ENCODE measurements at regions not wholly inside any gene's neighbourhood (a gene's known extent, or its start where the extent isn't known, plus 50 kb on each side); places are given as distances from the start of the nearest gene placed in this dataset.

- TF ChIP-seq POLR2A (IDR thresholded peaks at IDR 0.05) (no peak), CTCF (IDR thresholded peaks at IDR 0.05) (no peak)
These were observed 508.9 kb upstream of the TBL1XR1 start for GRCh38 chr3:177705976-177706823.

All from heart left ventricle (tissue), 13 donors.